ENCODE measurements at regions not wholly inside any gene's neighbourhood (a gene's known extent, or its start where the extent isn't known, plus 50 kb on each side); places are given as distances from the start of the nearest gene placed in this dataset.

DNA sequence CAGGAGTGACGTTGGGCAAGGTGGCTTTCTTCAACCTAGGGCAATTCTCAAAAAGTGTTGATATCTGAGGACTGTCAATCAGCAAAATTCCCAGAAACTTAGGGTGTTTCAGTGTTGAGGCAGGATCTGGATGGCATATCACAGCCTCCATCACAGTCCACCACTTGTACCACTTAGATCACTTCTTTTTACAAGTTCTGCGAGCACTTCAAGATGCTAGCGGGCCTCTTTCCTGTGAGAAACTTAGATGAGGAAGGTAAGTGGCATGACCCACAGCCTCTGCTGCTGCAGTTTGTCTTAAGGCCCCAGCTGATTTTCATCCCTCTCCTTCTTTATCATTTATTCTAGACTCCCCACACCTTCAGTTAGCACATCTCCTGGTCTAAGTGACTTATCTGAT lies 295.4 kb upstream of the ZNF521 start:
- DNase-seq (ENCODE audit: low spot score), result no peak
- TF ChIP-seq CTCF (IDR thresholded peaks at IDR 0.05; ENCODE audit: unreplicated experiment), result no peak
- no peaks in the 10 kb centered on the region for H3K9me3 Mint-ChIP-seq (ENCODE audit: unreplicated experiment)
- no peaks in the 10 kb centered on the region for H3K36me3 Mint-ChIP-seq (ENCODE audit: low read depth, unreplicated experiment)
- no peak overlapping the region for H3K27ac Mint-ChIP-seq (ENCODE audit: unreplicated experiment)
- H3K27me3 Mint-ChIP-seq (ENCODE audit: unreplicated experiment), result no peaks in the 10 kb centered on the region
- no peak overlapping the region for H3K4me3 Mint-ChIP-seq (ENCODE audit: unreplicated experiment)
- no peaks in the 10 kb centered on the region for H3K4me1 Mint-ChIP-seq (ENCODE audit: unreplicated experiment)

DNA sequence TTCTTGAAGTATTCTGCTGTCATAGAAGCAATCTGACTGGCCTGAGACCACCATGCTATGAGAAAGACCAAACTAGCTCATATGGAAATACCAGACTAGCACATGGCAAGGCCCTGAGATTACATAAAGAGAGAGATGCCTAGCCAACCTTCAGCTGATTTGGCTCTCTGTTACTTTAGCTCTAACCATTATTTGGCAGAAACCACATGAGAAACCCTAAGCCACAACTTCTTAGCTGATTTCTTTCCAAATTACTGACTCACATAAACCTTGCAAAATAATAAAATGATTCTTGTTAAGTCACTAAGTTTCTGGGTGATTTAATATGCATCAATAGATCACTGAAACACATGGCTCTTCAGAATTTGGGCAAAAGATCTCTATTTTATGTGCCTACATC lies 295.0 kb upstream of the ZNF521 start:
- no peak for TF ChIP-seq CTCF (IDR thresholded peaks at IDR 0.05; ENCODE audit: unreplicated experiment)
- H3K4me3 Mint-ChIP-seq (ENCODE audit: unreplicated experiment), result no peak overlapping the region

GRCh38 chr18:25639596-25639995 lies 287.6 kb upstream of the ZNF521 start:
- Mint-ChIP-seq H3K4me1 (ENCODE audit: unreplicated experiment) (no peaks in the 10 kb centered on the region), H3K4me3 (ENCODE audit: unreplicated experiment) (no peak overlapping the region), H3K36me3 (ENCODE audit: low read depth, unreplicated experiment) (no peaks in the 10 kb centered on the region), H3K27ac (ENCODE audit: unreplicated experiment) (no peak overlapping the region), H3K27me3 (ENCODE audit: unreplicated experiment) (no peaks in the 10 kb centered on the region), H3K9me3 (ENCODE audit: unreplicated experiment) (no peaks in the 10 kb centered on the region)
- TF ChIP-seq CTCF (IDR thresholded peaks at IDR 0.05; ENCODE audit: unreplicated experiment), result no peak
- DNase-seq (ENCODE audit: low spot score), result no peak

More for the DNA sequence above, 295.0 kb upstream of the ZNF521 start:
- no peaks in the 10 kb centered on the region for H3K9me3 Mint-ChIP-seq (ENCODE audit: unreplicated experiment)
- H3K36me3 Mint-ChIP-seq (ENCODE audit: low read depth, unreplicated experiment), result no peaks in the 10 kb centered on the region
- no peak overlapping the region for H3K27ac Mint-ChIP-seq (ENCODE audit: unreplicated experiment)
- no peak for DNase-seq (ENCODE audit: low spot score)
- H3K4me1 Mint-ChIP-seq (ENCODE audit: unreplicated experiment), result no peaks in the 10 kb centered on the region
- no peaks in the 10 kb centered on the region for H3K27me3 Mint-ChIP-seq (ENCODE audit: unreplicated experiment)

DNA sequence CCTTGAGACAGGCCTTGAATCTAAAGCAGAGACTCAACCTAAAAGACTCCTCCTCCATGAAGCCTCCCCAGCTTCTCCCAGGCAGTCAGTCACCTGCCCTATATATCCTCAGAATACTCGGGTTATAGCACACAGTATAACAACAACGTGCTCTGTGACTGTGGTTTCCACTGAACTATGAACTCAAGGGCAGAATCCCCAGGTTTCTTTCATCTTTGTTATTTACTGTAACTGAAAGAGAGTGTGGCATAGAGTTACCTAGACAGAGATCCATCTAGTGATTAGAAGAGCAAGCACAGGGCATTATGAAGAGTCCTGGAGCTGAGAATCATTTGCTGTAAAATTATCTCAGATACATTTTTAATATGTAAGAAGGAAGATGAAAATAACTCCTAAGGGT lies 281.6 kb upstream of the ZNF521 start:
- Mint-ChIP-seq H3K4me3 (ENCODE audit: unreplicated experiment) (no peak overlapping the region), H3K27ac (ENCODE audit: unreplicated experiment) (no peak overlapping the region), H3K9me3 (ENCODE audit: unreplicated experiment) (no peaks in the 10 kb centered on the region), H3K36me3 (ENCODE audit: low read depth, unreplicated experiment) (no peaks in the 10 kb centered on the region), H3K4me1 (ENCODE audit: unreplicated experiment) (no peaks in the 10 kb centered on the region), H3K27me3 (ENCODE audit: unreplicated experiment) (peaks cover 2% of the 10 kb centered on the region)
- TF ChIP-seq CTCF (IDR thresholded peaks at IDR 0.05; ENCODE audit: unreplicated experiment), result no peak
- DNase-seq (ENCODE audit: low spot score), result no peak

DNA sequence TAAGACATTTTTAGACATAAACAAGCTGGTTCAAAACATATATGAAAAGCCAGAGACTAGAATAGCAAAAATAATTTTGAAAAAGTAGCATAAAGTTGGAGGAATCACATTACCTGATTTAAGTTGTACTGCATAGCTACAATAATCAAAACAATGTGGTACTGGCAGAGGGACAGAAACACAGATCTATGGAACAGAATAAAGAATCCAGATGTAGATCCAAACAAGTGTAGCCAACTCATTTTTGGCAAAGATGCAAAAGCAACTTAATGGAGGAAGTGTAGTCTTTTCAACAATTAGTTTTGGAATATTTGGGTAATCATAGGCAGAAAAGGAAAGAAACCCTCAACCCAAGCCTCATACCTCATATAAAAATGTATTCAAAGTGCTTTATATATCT lies 278.7 kb upstream of the ZNF521 start:
- no peak for TF ChIP-seq CTCF (IDR thresholded peaks at IDR 0.05; ENCODE audit: unreplicated experiment)
- Mint-ChIP-seq H3K4me3 (ENCODE audit: unreplicated experiment) (no peak overlapping the region), H3K27me3 (ENCODE audit: unreplicated experiment) (peaks cover 2% of the 10 kb centered on the region), H3K36me3 (ENCODE audit: low read depth, unreplicated experiment) (no peaks in the 10 kb centered on the region), H3K27ac (ENCODE audit: unreplicated experiment) (no peak overlapping the region), H3K4me1 (ENCODE audit: unreplicated experiment) (no peaks in the 10 kb centered on the region), H3K9me3 (ENCODE audit: unreplicated experiment) (peaks cover 5% of the 10 kb centered on the region)
- DNase-seq (ENCODE audit: low spot score), result no peak
